ES-I3 (cell line): ENCODE measurements at regions not wholly inside any gene's neighbourhood (a gene's known extent, or its start where the extent isn't known, plus 50 kb on each side); places are given as distances from the start of the nearest gene placed in this dataset.

Experiments
- H3K36me3 ChIP-seq: 2 replicates; pipeline ENCODE4 v1.6.1; 2013; ENCODE audit warnings: mild to moderate bottlenecking, low read length, control low read depth, moderate library complexity; ENCODE audit not compliant: insufficient read depth
- H3K4me1 ChIP-seq: 2 replicates; pipeline ENCODE4 v1.6.1; 2013; ENCODE audit warnings: mild to moderate bottlenecking, control low read depth, low read length; ENCODE audit not compliant: insufficient read depth
- H3K9ac ChIP-seq: 2 replicates; pipeline ENCODE4 v1.6.1; 2013; ENCODE audit warnings: low read depth, mild to moderate bottlenecking, low read length, moderate library complexity
- H3K9me3 ChIP-seq: 2 replicates; pipeline ENCODE4 v1.6.1; 2013; ENCODE audit warnings: mild to moderate bottlenecking, low read length, moderate library complexity; ENCODE audit not compliant: control insufficient read depth, insufficient read depth

DNA sequence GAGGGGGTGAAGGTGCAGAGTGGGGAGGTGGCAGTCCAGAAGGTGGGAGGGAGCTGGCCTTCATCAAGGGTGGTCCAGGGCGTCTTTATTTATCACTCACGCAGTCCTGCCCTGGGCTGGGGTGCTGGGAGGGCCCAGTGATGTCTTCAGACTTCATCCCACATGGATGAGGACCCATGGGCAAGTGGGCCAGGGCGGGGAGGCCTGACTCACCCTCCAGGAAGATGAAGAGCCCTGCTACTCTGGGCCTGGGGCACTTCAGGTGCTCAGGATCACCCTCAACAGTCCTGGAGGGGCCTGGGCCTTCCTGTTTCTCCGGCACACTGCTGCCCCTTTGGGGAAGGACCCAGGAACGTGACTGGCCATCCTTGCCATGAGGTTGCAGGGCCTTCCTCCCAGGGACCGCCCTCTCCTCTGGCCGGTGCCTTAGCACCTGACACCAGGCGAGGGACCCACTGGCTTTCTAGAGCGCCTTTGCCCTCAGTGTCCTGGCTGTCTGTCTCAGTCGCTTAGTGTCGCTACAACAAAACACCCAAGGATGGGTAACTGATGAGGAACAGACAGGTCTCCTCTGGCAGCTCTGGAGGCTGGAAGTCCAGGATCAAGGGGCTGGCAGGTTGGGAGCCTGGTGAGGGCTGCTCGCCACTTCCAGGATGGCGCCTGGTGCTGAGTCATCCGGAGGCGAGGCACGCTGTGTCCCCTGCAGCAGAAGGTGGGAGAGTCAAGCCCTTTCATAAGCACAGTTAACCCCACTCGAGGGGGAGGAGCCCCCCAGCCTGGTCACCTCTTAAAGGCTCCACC is 57.8 kb upstream of the HS6ST1 start:
- H3K4me1 ChIP-seq = peaks cover 20% of the 10 kb centered on the region; the same call in 1 of the 2 replicates
- no peaks in the 10 kb centered on the region for H3K9me3 ChIP-seq

DNA sequence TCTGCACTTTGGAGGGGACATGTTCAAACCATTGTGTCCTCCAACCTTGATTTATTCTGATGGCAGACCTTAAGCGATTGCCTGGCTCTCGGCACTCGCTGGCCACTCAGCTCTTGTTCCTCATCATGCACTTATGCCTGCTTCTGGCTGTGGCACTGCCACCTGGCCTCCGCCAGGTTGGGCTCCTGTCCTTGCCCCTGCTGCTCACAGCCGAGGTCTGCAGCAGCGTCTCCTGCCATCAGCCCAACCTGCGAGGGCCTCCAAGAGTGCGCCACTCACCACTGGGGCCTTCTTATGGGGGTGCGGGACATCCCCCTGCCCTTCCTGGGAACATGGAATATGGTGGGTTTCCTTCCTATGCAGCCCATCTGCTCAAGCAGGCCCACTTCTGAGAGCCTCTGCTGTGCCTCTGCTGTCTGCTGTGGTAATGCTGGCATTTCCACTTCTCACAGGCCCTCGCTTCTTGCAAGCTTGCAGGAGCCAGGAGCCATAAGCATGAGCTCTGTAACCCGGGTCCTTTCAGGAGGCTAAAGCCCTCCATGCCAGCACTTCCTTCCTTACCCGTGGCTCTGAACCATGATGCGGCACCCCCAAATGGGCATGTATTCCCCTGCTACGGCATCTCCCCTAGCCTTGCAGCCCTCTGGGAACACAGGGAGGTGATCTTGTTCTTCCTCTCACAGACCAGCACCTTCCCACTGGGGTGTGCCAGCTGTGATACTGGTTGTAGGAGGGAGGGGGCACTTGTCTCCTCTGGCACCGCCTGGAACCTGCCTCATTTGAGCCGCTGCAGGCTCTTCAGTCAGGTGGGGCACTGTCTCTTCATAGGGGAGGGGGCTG is 58.6 kb upstream of the HS6ST1 start:
- Histone ChIP-seq H3K9ac (no peak overlapping the region), H3K4me1 (peaks cover 24% of the 10 kb centered on the region; the same call in 1 of the 2 replicates), H3K36me3 (no peaks in the 10 kb centered on the region), H3K9me3 (no peaks in the 10 kb centered on the region)

More for the DNA sequence above, 57.8 kb upstream of the HS6ST1 start:
- Histone ChIP-seq H3K36me3 (no peaks in the 10 kb centered on the region), H3K9ac (no peak overlapping the region)

DNA sequence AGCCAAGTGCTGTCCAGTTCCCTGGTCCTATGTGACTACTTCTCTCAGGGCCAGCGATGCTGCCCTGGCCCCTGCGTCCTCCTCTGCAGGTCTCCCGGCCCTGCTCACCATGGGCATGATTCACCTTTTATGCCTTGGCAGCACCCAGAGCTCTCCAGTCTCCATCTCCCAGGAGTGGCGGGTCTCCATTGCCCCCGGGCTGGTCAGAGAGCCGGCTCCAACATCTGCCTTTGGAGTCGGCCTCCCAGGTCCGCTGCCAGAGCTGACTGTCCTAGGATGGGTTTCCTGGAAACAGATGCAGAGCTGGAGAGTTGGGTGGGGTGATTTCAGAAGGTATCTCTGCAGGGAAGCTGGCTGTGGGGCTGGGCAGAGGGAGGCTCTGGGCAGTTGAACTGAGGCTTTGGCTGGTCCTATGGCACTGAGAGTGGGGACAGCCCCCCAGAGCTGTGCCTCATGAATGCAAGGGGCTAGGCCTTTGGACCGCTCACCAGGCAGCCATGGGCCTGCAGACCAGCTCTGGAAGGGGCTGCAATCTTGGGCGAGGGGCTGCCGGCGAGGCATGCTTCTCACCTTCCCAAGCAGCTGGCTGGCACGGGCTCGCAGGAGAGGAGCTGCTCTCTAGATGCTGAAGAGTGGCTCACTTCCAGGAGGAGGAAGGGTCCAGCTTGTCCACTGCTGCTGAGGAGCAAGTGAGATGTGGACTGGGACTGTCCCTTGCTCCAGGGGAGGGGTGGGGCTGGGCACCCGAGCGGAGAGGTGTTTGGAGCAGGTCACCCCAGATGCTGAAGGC is 59.8 kb upstream of the HS6ST1 start:
- Histone ChIP-seq H3K4me1 (peaks cover 24% of the 10 kb centered on the region; the same call in 1 of the 2 replicates), H3K9ac (no peak overlapping the region), H3K36me3 (no peaks in the 10 kb centered on the region), H3K9me3 (no peaks in the 10 kb centered on the region)

DNA sequence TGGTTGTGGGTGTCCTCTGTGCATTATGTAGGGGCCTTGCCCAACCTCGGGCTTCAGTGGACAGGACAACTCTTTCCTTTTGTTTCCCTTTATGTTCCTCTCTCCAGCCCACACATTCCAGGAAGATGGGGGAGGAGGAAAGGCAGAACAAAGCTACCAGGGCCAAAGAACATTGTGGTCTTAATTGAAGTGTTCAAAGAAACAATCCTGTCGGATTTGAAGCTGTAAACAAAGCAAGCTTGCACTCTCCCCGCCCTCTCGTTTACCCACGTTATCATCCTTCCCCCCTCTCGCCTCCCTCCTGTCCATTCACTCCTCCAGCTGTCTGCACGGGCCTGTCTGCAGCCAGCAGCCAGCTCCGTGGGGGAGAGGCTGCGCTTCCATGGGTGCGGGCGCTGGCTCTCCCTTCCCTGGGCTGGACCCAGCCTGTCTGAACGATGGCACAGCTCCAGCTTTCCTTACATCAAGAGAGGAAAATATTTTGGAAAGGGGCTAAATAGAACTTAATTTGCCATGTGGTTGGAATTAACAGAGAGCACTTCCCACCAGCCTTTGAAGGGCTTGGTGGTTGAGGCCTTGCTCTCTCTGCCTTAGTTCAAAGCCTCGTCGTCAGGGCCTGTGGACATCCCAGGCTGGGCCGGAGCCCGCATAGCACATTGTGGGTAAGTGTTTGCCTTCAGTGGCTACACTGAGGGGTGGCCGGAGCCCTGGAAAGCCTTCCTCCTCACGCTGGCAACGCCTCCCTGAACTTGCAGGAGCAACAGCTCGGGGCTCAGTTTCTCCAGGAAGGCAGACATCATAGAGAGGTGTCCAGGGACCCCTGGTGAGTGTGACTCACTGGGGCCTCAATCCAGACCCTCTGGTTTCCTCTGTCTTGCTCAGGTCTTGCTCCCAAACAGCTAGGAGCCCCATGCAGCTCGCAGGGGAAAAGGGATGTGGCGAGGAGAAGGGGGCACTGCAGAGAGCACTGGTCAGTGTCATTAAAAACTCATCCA is 60.6 kb upstream of the HS6ST1 start:
- Histone ChIP-seq H3K36me3 (no peaks in the 10 kb centered on the region), H3K9ac (no peak overlapping the region), H3K9me3 (no peaks in the 10 kb centered on the region), H3K4me1 (peaks cover 24% of the 10 kb centered on the region; the same call in 1 of the 2 replicates)

DNA sequence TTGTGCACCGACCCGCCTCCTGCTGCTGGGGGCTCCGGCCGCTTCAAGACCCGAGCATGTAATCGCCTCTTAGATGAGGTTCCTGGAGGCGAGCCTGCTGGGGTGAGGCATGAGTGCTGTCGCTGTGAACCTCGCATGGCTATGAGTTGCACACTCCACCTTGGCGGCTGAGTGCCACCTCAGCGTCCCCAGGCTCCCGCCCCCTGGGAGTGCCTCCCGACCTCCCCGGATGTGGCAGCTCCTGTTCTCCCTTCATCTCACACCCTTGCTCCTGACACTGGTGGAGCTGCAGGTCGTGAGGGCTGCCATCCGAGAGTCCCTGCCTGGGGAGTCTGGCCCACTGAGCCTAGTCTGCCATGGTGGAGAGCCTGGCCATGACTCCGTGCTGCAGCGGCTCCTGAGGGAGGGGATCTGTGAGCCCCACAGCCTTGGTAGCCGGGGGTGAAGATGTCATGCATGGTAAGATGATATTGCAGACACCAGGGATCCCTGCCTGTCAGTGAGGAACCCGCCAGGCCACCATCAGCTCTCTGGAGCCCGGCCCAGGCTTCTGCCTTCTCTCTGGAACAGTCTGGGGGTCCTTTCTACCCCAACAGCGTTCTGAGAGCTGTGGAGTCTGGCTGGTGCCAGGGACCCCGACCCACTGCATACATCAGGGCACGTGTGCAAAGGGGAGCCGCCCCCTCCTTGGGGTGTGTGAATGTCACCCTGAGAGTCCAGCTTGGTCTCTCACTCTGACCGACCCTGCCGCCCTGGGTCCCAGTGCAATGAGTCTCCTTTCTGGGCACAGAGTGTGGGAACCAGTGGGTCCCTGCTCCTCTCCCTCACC is 61.6 kb upstream of the HS6ST1 start:
- Histone ChIP-seq H3K9me3 (no peaks in the 10 kb centered on the region), H3K4me1 (peaks cover 24% of the 10 kb centered on the region; the same call in 1 of the 2 replicates), H3K36me3 (no peaks in the 10 kb centered on the region), H3K9ac (no peak overlapping the region)

DNA sequence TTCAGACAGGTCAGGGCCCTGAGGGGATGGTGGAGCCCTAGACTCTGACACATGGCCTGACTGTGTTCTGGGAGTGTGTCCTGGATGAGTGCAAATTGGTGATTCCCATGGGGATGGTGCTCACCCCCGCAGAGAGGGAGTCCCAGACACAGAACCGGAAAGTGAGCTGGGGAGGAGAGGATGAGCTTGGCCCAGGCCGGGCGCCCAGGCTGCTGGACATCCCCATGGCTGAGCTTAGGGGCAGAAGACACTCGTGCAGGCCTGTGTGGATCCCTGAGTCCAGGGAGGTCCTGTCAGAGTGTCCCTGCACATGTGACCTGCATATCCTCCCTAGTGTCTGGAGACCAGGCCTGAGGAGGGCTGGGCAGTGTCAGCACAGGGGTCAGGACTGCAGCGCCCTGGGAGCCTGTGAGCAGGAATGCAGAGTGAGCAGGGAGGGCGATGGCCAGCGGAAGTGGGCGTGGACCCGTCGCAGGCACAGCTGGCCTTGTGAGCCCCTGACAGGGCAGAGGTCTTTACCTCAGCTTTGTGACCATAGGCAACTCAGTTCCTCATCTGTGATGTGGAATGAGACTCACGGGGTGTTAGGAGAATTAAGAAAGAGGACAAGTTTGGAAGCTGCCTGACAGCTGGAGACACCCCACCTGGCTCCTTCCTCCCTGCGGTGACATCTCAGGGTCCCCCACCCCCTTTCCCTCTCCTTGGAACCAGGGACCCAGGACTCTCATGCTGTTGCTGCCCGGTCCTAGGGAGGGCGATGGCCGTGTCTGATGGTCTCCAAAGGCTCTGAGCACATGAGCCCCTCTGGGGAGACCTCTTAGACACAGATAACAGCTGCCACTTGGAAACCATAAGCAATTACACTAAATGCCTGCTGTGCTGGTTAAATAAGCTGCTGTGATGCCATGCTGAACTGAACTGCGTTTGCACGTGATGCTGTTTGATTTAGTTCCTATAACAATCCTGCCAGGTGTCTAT is 62.6 kb upstream of the HS6ST1 start:
- Histone ChIP-seq H3K9ac (no peak overlapping the region), H3K4me1 (peaks cover 24% of the 10 kb centered on the region; the same call in 1 of the 2 replicates)

DNA sequence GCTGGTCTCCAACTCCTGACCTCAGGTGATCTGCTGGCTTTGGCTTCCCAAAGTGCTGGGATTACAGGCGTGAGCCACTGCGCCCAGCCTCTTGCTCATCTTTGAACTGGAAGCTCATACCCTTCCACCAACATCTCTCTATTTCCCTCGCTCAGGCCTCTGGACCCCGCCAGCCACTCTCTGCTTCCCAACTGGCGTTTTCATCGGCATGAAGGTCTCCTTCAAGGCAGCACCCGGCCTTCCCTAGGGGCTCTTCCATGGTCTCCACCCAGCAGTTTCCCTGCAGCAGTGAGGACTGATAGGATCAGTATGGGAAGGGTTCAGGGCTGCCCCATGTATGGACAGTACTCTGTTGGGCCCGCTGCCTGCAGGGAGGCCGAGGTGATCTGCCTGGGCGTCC is 65.8 kb upstream of the HS6ST1 start:
- no peaks in the 10 kb centered on the region for H3K36me3 ChIP-seq
- H3K4me1 ChIP-seq = peaks cover 23% of the 10 kb centered on the region; the same call in 1 of the 2 replicates

More for the DNA sequence above, 62.6 kb upstream of the HS6ST1 start:
- no peaks in the 10 kb centered on the region for H3K36me3 ChIP-seq
- H3K9me3 ChIP-seq = no peaks in the 10 kb centered on the region

DNA sequence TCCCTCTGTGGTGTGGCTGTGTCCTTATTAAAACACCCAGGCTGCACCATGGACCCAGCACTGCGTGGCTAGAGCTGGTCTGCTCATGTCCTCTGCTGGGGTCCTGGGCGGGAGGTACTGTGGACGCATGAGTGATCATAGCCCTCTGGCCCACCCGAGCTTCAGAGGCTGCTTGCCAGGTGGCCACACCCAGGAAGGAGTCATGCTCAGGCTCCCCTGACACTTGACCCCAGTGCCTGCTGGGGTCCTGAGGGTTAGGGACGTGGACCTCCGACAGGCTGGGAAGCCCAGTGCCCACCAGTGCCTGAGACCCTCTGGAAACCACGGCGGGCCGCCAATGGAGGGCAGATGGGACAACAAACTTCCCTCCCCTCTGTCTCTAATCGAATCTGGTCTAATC is 66.3 kb upstream of the HS6ST1 start:
- no peaks in the 10 kb centered on the region; the same call in 1 of the 2 replicates for H3K9me3 ChIP-seq
- H3K4me1 ChIP-seq = peaks cover 19% of the 10 kb centered on the region; the same call in 1 of the 2 replicates
- no peak overlapping the region for H3K9ac ChIP-seq
- no peaks in the 10 kb centered on the region for H3K36me3 ChIP-seq

More for the DNA sequence above, 65.8 kb upstream of the HS6ST1 start:
- H3K9me3 ChIP-seq = no peaks in the 10 kb centered on the region; the same call in 1 of the 2 replicates
- no peak overlapping the region for H3K9ac ChIP-seq

DNA sequence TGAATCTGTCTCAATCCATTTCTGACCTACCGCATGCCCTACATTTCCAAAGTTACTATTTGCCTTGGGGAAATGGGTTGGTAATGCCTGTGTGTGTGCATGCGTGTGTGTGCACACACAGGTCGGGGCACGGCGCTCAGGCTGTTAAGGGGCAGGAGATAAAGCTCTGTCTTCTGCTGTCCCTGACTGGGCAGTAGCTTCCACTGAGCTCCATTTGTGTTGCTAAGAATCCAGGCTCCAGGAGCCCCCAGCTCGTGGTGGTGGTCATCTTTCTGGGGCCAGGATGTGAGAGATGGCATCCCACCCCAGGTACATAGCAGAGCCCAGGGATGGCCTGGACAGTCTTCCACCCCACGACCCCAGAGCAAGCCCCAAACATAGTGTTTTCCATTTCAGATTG is 66.7 kb upstream of the HS6ST1 start:
- peaks cover 19% of the 10 kb centered on the region; the same call in 1 of the 2 replicates for H3K4me1 ChIP-seq
- H3K9me3 ChIP-seq = no peaks in the 10 kb centered on the region; the same call in 1 of the 2 replicates
- H3K36me3 ChIP-seq = no peaks in the 10 kb centered on the region
- H3K9ac ChIP-seq = no peak overlapping the region

DNA sequence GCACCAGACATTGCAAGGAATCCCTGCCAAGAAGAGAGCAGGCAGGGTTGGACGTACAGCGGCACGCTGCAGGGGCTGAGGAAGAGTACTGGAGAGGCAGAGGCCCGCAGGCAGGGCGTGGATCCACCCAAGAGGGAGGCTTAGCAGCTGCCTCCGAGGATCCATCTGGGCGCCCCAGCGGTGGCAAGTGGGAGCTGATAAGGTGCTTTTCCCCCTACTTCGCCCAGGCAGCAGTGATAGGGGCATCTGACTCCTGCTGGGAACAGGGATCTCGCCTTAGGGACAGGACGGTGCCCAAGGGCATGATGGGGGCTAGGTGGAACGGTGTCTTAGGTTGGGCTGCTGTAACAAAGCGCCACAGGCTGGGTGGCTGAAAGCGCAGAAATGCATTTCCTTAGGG is 67.4 kb upstream of the HS6ST1 start:
- Histone ChIP-seq H3K36me3 (no peaks in the 10 kb centered on the region), H3K9me3 (no peaks in the 10 kb centered on the region; the same call in 1 of the 2 replicates), H3K4me1 (peaks cover 17% of the 10 kb centered on the region; the same call in 1 of the 2 replicates), H3K9ac (no peak overlapping the region)

DNA sequence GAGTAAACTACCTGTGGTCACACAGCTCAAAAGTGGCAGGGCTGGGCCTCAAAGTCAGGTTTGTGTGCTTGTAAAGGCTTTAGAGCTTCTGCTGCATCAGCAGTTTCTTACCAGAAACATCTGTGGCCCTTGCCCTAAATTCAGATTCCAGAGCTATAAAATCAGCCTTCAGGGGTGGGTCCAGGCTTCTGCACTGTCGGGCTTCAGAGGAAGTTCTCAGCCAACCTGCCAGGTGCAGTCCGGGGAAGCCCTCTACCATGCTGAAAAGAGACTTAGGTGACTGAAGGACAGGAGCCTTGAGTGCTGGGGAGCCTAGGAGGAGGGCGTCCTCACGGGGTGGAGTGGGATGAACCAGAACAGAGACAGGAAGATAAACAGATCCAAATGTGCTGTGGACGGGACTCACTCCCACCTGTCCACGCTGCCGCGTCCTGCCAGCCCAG is 69.9 kb upstream of the HS6ST1 start:
- Histone ChIP-seq H3K9me3 (no peaks in the 10 kb centered on the region; the same call in 1 of the 2 replicates), H3K4me1 (peaks cover 10% of the 10 kb centered on the region; the same call in 1 of the 2 replicates), H3K9ac (no peak overlapping the region), H3K36me3 (no peaks in the 10 kb centered on the region)
